GM18867 (cell line): ENCODE measurements at regions not wholly inside any gene's neighbourhood (a gene's known extent, or its start where the extent isn't known, plus 50 kb on each side); places are given as distances from the start of the nearest gene placed in this dataset.
A peak's percentile ranks its signal among the peaks of the same experiment; 100 is the strongest.

ENCODE experiments used
- ATAC-seq: cut with Tn5 transposase; IDR thresholded peaks from one replicate; pipeline ENCODE4 v1.9.1; 2021; ENCODE audit warnings: mild to moderate bottlenecking, moderate library complexity; ENCODE audit not compliant: unreplicated experiment

GRCh38 chr13:74329962-74330361 lies 195.8 kb upstream of the KLF12 start:
- no peak for ATAC-seq

GRCh38 chr13:74325106-74325505 lies 190.9 kb upstream of the KLF12 start:
- no peak for ATAC-seq

DNA sequence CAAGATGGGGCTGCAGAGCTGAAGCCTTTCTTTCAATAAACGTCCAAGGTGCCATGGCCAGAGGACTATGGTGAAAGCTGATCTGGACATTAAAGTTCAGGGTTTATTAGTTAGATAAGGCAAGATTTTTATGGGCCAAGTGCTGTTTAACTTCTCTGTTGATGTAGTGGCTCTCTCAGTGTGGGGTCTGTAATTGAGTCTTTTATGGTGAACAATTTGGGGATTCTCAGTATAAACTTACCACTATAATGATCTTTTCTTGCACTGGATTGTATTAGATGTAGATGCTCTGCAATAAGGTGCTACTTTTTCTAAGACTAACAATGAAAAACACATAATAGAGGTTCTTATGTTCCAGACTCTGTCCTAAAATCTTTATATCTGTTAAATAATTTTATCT lies 190.1 kb upstream of the KLF12 start:
- no peak for ATAC-seq

GRCh38 chr13:74322562-74322961 lies 188.4 kb upstream of the KLF12 start:
- ATAC-seq: no peak

DNA sequence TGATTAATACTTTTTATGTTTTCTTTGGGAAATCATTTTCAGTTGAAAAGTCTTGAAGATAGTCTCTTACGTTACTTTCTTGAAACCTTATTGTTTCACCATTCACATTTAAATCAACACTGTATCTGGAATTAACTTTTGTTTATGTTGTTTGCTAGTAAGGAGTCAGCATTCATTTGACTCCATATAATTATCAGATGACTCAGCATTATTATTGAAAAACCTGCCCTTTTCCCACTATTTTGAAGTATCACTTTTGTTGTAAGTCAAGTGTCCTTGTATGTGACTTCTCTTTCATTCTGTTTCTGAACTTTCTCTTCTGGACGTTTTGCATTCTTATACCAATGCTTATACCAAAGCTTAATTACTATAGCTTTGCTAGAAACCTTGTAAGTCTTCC lies 186.1 kb upstream of the KLF12 start:
- ATAC-seq: no peak

DNA sequence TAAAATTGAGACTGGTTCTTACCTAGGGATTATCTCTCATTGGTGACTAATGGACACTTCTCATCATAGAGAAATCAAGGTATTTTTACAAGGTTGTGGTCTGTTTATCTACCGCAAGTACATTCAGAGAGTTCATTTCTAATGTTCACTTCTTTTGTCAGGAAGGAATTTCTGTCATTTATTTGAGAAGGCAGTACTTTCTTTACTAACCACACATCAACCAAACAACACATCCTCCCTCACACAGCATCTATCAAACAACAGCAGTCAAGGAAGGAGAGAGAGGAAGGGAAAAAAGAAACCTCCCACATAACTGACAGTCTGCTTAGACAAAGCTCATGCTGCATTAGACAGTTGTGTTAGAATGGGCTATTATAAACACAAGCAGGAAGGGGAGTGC lies 182.3 kb upstream of the KLF12 start:
- no peak for ATAC-seq

- peak; percentile 51 for ATAC-seq
These were observed 172.3 kb upstream of the KLF12 start for GRCh38 chr13:74306496-74306895.

DNA sequence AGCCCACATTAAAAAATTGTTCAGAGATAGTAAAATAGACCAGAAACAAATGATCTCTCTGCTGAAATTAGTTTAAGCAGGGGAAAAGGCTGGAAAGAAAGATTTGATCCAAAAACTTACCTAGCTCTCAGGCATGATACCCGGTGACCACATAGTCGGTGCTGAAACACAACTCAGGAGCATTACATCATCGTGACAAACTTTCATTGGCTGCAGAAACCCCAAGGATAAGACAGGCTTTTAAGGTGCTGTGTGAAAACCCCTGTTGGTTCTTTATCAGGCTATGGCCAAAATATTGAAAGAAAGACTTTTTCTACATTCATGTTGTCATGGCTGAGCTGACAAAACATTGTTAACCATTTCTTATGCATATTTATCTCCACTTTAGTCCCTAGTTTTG lies 171.7 kb upstream of the KLF12 start:
- ATAC-seq: no peak

DNA sequence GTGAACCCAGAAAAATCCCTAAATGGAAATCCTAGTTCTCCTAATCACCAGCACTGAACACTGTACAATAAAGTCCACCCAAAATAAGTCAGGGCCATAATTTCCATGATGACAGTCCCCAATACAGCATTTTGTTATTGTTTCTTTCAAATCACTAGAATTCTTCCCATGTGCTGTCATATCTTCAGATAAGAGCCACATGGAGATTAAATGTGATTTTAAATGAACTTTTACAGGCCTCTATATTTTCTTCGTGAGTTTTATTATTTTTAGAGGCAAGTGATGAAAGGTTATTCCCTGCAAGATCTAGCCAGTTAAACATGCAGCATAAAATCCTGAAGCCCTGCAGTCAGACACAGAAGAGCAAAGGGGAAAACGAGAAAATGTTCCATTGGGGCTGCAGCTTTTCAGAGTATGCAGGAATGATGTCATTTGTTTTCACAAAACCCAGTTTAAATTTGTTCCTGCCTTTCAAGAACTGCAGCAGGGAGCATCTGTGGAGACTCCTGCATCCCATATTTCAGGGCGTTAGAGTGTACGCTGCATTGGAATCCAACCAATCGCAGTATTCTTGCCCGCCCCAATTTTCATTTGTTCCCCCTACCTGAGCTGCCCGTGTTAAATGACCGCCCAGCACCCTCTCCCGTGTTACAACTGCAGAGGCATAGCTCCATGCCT lies 167.2 kb upstream of the KLF12 start:
- no peak for ATAC-seq

- ATAC-seq: no peak
These were observed 166.0 kb upstream of the KLF12 start for GRCh38 chr13:74300162-74300561.

- no peak for ATAC-seq
These were observed 165.5 kb upstream of the KLF12 start for GRCh38 chr13:74299721-74300120.

DNA sequence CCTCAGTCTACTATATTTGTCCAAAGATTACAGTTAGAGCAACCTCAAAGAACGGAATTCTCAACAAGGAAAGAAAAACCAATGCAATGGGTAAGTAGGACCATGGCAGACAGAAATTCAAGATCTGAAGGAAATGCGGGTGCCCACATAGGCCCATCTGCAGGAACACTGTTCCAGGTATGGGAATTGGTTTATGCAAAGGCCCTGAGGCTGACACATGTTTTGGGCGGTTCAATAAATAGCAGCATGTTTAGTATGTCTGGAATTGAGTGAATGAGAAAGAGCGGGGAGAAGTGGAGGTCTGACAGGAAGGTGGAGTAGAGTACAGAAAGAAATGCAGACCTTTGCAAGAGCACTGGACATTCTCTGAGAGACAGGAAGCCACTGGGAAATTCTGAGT lies 164.7 kb upstream of the KLF12 start:
- ATAC-seq: no peak

- ATAC-seq: peak; percentile 94
These were observed 155.9 kb upstream of the KLF12 start for GRCh38 chr13:74289861-74290773.

DNA sequence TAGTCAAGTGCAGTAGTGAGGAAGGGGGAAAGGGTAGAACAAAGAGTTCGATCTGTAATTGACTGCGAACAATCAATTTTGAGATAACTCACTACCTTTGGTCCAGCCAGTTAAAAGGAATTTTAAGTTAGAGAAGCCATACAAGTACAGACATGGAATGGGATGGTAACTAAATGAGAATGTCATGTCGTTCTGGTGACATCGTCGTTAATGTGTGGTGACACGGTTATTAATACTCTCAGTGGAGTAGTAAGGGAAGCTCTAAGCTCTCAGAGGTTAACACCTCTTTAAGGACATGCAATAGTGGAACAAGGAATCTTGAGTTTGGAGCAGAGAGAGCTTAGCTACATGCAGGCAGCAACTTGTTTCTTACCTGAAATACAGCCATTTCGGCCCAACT lies 154.9 kb upstream of the KLF12 start:
- no peak for ATAC-seq

GRCh38 chr13:74288361-74288911 lies 154.2 kb upstream of the KLF12 start:
- no peak for ATAC-seq

- ATAC-seq: no peak
These were observed 153.5 kb upstream of the KLF12 start for GRCh38 chr13:74287724-74288169.

DNA sequence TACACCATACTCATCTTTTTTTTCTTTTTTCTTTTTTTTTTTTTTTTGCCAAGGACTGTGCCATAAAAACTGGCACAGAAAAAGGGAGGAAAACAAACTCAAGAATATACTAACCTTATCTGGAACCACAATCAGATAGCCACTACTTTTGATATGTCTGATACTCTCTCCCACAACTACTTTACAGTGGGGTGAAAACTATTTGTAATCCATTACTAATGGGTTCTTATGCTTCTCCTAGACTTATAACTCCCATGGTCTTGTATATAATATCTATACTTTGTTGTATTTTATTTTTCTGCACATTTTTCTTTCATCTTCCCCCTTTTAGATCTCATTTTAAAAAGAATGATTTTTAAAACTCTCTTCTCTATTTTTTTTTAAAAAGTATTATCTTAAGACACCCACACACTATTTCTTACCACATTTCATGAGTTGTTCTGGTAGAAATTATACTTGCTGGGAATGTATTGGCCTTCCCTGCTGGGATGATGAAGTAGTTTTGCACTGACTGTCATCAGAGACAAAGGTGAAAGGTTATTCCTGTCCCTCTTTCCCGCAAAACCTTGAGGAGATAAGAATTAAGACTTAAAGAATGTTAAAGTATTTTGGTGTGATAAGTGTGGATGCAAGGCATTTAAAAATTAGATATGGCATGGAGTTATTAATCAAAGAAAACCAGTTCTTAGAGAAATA lies 146.7 kb upstream of the KLF12 start:
- no peak for ATAC-seq

- ATAC-seq: no peak
These were observed 146.0 kb upstream of the KLF12 start for GRCh38 chr13:74280093-74280794.

GRCh38 chr13:74278901-74279300 lies 144.7 kb upstream of the KLF12 start:
- ATAC-seq: no peak

DNA sequence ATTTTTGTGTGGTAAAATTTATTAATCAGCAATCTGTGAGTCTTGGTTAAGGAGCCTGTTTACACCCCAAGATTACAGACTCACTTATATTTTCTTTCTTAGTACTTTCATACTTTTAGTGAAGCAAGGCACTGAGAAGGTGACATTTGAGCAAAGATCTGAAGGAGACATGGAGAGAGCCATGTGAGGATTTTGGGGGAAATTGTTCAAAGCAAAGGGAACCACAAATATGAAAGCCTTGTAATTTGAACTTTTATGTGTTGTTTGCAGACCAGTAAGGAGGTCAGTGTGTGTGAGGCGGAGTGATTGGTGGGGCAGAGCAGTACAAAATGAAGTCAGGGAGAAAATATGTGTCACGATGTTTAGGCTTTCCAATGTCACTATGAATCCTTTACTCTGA lies 140.7 kb upstream of the KLF12 start:
- ATAC-seq: no peak

DNA sequence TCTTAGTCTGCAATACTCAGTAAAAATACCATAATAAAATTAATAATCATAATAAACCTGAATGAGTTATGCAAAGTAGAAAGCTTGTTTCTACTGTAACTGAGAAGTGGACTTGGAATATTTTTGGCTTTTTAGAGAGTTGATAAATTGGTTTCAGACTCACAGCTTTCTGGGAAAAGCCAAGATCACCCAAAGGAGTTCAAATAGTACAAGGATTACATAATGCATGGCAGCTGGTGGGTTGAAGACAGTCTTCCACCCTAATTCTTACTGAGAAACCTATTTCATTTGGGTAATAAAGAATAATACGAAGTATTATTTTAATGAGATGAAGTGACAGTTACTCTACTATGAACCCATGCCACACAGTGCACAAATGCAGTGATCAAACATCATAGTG lies 139.4 kb upstream of the KLF12 start:
- ATAC-seq: no peak
